OCI-LY7 (cell line): ENCODE measurements at regions not wholly inside any gene's neighbourhood (a gene's known extent, or its start where the extent isn't known, plus 50 kb on each side); places are given as distances from the start of the nearest gene placed in this dataset.

ENCODE experiments used
- BruUV-seq: library from RNA; stranded (reverse); fragments of 400-500 nt; replicated peaks from 2 replicates; lab custom pipeline; 2021; lab: Mats Ljungman, UMichigan
- CTCF ChIA-PET: fragments of 300-600 bp; sonication (Branson Sonifier 250); formaldehyde crosslinking; loops from one replicate; lab custom pipeline; 2022; ENCODE audit warnings: antibody characterized with exemption; ENCODE audit not compliant: unreplicated experiment; lab: Charles Lee
- POLR2A ChIA-PET: fragments of 300-600 bp; sonication (Branson Sonifier 250); formaldehyde crosslinking; loops from one replicate; lab custom pipeline; 2022; ENCODE audit warnings: antibody characterized with exemption; lab: Charles Lee
- DNase-seq: peaks from one replicate; pipeline ENCODE4 v3.0.0-alpha.2; 2015; ENCODE audit warnings: low spot score
- H2AFZ ChIP-seq: fragments of 200-600 bp; sonication (generic), shearing (Covaris generic); 2 replicates; pipeline ENCODE4 v1.6.1; 2014; ENCODE audit warnings: mild to moderate bottlenecking, antibody characterized with exemption, low read length, moderate library complexity
- H3K27ac ChIP-seq: fragments of 200-600 bp; sonication (generic); 2 replicates; pipeline ENCODE4 v1.5.1; 2014; ENCODE audit warnings: mixed run types, low read depth, mild to moderate bottlenecking, moderate library complexity, low read length, inconsistent platforms; ENCODE audit not compliant: poor library complexity, severe bottlenecking
- H3K36me3 ChIP-seq: fragments of 200-600 bp; sonication (generic); 2 replicates; pipeline ENCODE4 v1.6.1; 2014; ENCODE audit warnings: mild to moderate bottlenecking, antibody characterized with exemption, low read length, moderate library complexity, mixed read lengths; ENCODE audit not compliant: insufficient read depth
- H3K4me1 ChIP-seq: fragments of 200-600 bp; sonication (generic); 2 replicates; pipeline ENCODE4 v1.5.1; 2014; ENCODE audit warnings: mild to moderate bottlenecking, low read length; ENCODE audit not compliant: insufficient read depth, poor library complexity, severe bottlenecking
- H3K4me2 ChIP-seq: fragments of 200-600 bp; sonication (generic); 2 replicates; pipeline ENCODE4 v1.6.1; 2014; ENCODE audit warnings: mild to moderate bottlenecking, low read length
- H3K4me3 ChIP-seq: fragments of 200-600 bp; sonication (generic); 2 replicates; pipeline ENCODE4 v1.5.1; 2014; ENCODE audit warnings: mild to moderate bottlenecking, low read depth, low read length; ENCODE audit not compliant: poor library complexity, severe bottlenecking
- H3K79me2 ChIP-seq: fragments of 200-600 bp; sonication (generic); 2 replicates; pipeline ENCODE4 v1.6.1; 2016; ENCODE audit warnings: low read depth, mild to moderate bottlenecking, low read length, moderate library complexity, mixed read lengths; ENCODE audit not compliant: insufficient read depth
- H3K9me2 ChIP-seq: fragments of 200-600 bp; sonication (generic); 2 replicates; pipeline ENCODE4 v1.6.1; 2016; ENCODE audit warnings: mild to moderate bottlenecking, low read length, mixed read lengths; ENCODE audit not compliant: insufficient read depth
- H3K9me3 ChIP-seq: fragments of 200-600 bp; sonication (generic); 2 replicates; pipeline ENCODE4 v1.6.1; 2014; ENCODE audit warnings: mild to moderate bottlenecking, mixed run types, low read length, mixed read lengths
- H4K20me1 ChIP-seq: fragments of 200-600 bp; sonication (generic); 2 replicates; pipeline ENCODE4 v1.6.1; 2014; ENCODE audit warnings: mild to moderate bottlenecking, antibody characterized with exemption, low read length, moderate library complexity, mixed read lengths; ENCODE audit not compliant: insufficient read depth
- CTCF ChIP-seq: fragments of 200-600 bp; sonication (generic); conservative IDR thresholded peaks from 2 replicates; pipeline ENCODE4 v1.5.1; 2014; ENCODE audit warnings: mild to moderate bottlenecking, antibody characterized with exemption, low read length, moderate library complexity, mixed read lengths
- EZH2phosphoT487 ChIP-seq: fragments of 200-600 bp; sonication (generic); IDR thresholded peaks from 2 replicates; pipeline ENCODE4 v1.6.1; 2018; ENCODE audit warnings: low read depth, borderline replicate concordance, mild to moderate bottlenecking, mixed run types, antibody characterized with exemption, low read length, moderate library complexity, mixed read lengths
- intact Hi-C: fragments of 100-400 bp; cut with micrococcal nuclease; formaldehyde crosslinking; loops from one replicate; pipeline ENCODE4 v1.10.0; 2022; ENCODE audit not compliant: unreplicated experiment

- no peak overlapping the region for H3K4me2 ChIP-seq
- H3K36me3 ChIP-seq, result no peaks in the 10 kb centered on the region
- H3K4me3 ChIP-seq, result no peak overlapping the region
- no peaks in the 10 kb centered on the region for H3K9me3 ChIP-seq
- ChIA-PET POLR2A (no interaction called here), CTCF (no interaction called here)
- no peaks in the 10 kb centered on the region for H3K79me2 ChIP-seq
- TF ChIP-seq EZH2phosphoT487, result no peak
- TF ChIP-seq CTCF, result no peak
- intact Hi-C loops, result no loop called here
- no peak for DNase-seq
- no peaks in the 10 kb centered on the region for H3K4me1 ChIP-seq
- H2AFZ ChIP-seq, result no peak overlapping the region
- H3K27ac ChIP-seq, result no peak overlapping the region
- BruUV-seq, result no TSS peak
- no peaks in the 10 kb centered on the region for H3K9me2 ChIP-seq
- H4K20me1 ChIP-seq, result no peaks in the 10 kb centered on the region
Observed at GRCh38 chr11:98207086-98207485, 813.7 kb upstream of the CNTN5 start.

- Histone ChIP-seq H3K4me2 (no peak overlapping the region), H3K9me2 (no peaks in the 10 kb centered on the region), H3K9me3 (0 out of 2 replicates have a peak, but pooled peaks cover 4% of the 10 kb centered on the region), H3K36me3 (no peaks in the 10 kb centered on the region), H4K20me1 (no peaks in the 10 kb centered on the region), H3K79me2 (no peaks in the 10 kb centered on the region), H2AFZ (no peak overlapping the region), H3K27ac (no peak overlapping the region), H3K4me3 (no peak overlapping the region), H3K4me1 (no peaks in the 10 kb centered on the region)
- DNase-seq, result no peak
- intact Hi-C loops, result no loop called here
- ChIA-PET CTCF (no interaction called here), POLR2A (no interaction called here)
- TF ChIP-seq EZH2phosphoT487, result no peak
- TF ChIP-seq CTCF, result no peak
- BruUV-seq, result no TSS peak
Observed at GRCh38 chr11:98227278-98227677, 793.5 kb upstream of the CNTN5 start.

GRCh38 chr11:98230678-98231077 is 790.1 kb upstream of the CNTN5 start:
- POLR2A ChIA-PET, result interaction anchor here (0.6 kb wide), 2 partner anchors 326 to 1691 kb away, joined by 3 read pairs; no protein-coding TSS in a partner anchor

More at GRCh38 chr11:98230678-98231077, 790.1 kb upstream of the CNTN5 start:
- no peaks in the 10 kb centered on the region for H3K36me3 ChIP-seq
- intact Hi-C loops, result no loop called here
- no peak overlapping the region for H3K4me3 ChIP-seq
- DNase-seq, result no peak
- no peaks in the 10 kb centered on the region for H4K20me1 ChIP-seq
- no peaks in the 10 kb centered on the region for H3K79me2 ChIP-seq
- BruUV-seq, result no TSS peak
- no peak overlapping the region for H2AFZ ChIP-seq
- H3K4me2 ChIP-seq, result no peak overlapping the region
- 0 out of 2 replicates have a peak, but pooled peaks cover 4% of the 10 kb centered on the region for H3K9me3 ChIP-seq
- no peaks in the 10 kb centered on the region for H3K9me2 ChIP-seq
- H3K27ac ChIP-seq, result no peak overlapping the region
- CTCF ChIA-PET, result no interaction called here
- TF ChIP-seq CTCF (no peak), EZH2phosphoT487 (no peak)
- no peaks in the 10 kb centered on the region for H3K4me1 ChIP-seq
